ENCODE measurements at regions not wholly inside any gene's neighbourhood (a gene's known extent, or its start where the extent isn't known, plus 50 kb on each side); places are given as distances from the start of the nearest gene placed in this dataset.

- TF ChIP-seq CTCF (IDR thresholded peaks at IDR 0.05) = no peak
- TF ChIP-seq POLR2A (IDR thresholded peaks at IDR 0.05) = no peak
Observed at GRCh38 chr7:18230271-18230670, 202.6 kb upstream of the PRPS1L1 start.
